ENCODE measurements at regions not wholly inside any gene's neighbourhood (a gene's known extent, or its start where the extent isn't known, plus 50 kb on each side); places are given as distances from the start of the nearest gene placed in this dataset.

DNA sequence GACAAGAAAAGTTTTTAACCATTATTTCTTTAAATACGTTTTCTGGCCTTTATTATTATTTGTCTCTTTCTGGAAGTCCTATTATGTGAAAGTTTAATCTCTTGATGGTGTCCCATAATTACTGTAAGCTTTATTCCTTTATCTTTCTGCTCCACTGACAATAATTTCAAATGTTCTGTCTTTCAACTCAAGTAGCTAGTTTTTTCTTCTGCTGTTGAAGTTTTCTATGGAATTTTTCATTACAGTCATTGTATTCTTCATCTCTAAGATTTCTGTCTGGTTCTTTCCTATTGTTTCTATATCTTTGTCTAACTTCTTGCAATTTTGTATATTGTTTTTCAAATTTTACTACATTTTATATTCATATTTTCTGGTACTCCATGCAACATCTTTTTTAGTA lies 173.6 kb upstream of the MGAT4C start:
- TF ChIP-seq, protein P1, sequence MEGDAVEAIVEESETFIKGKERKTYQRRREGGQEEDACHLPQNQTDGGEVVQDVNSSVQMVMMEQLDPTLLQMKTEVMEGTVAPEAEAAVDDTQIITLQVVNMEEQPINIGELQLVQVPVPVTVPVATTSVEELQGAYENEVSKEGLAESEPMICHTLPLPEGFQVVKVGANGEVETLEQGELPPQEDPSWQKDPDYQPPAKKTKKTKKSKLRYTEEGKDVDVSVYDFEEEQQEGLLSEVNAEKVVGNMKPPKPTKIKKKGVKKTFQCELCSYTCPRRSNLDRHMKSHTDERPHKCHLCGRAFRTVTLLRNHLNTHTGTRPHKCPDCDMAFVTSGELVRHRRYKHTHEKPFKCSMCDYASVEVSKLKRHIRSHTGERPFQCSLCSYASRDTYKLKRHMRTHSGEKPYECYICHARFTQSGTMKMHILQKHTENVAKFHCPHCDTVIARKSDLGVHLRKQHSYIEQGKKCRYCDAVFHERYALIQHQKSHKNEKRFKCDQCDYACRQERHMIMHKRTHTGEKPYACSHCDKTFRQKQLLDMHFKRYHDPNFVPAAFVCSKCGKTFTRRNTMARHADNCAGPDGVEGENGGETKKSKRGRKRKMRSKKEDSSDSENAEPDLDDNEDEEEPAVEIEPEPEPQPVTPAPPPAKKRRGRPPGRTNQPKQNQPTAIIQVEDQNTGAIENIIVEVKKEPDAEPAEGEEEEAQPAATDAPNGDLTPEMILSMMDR (IDR thresholded peaks at IDR 0.05; ENCODE audit: insufficient read depth, low read depth, low read length) = no peak
- H4K20me1 ChIP-seq (ENCODE audit: insufficient read depth, low read length) = no peaks in the 10 kb centered on the region
- H2AFZ ChIP-seq (ENCODE audit: low read depth, low read length) = no peak overlapping the region
- H3K4me1 ChIP-seq (ENCODE audit: insufficient read depth, low read length) = no peaks in the 10 kb centered on the region
- H3K36me3 ChIP-seq (ENCODE audit: insufficient read depth, low read length) = no peaks in the 10 kb centered on the region
- H3K4me3 Mint-ChIP-seq (ENCODE audit: unreplicated experiment) = no peak overlapping the region
- FAIRE-seq = no peak
- no peaks in the 10 kb centered on the region for H3K4me1 Mint-ChIP-seq (ENCODE audit: low read depth, unreplicated experiment)
- no peak overlapping the region for H3K4me3 ChIP-seq (ENCODE audit: insufficient read depth, low read depth, low read length)
- no peak overlapping the region for H3K9ac ChIP-seq (ENCODE audit: low read length)
- H3K27me3 Mint-ChIP-seq (ENCODE audit: low read depth, unreplicated experiment) = no peaks in the 10 kb centered on the region
- peaks cover 15% of the 10 kb centered on the region for H3K9me3 Mint-ChIP-seq (ENCODE audit: unreplicated experiment)
- H3K27me3 ChIP-seq (ENCODE audit: insufficient read depth, low read length) = no peaks in the 10 kb centered on the region
- H3K4me2 ChIP-seq (ENCODE audit: low read length) = no peak overlapping the region
- H3K27ac ChIP-seq (ENCODE audit: low read depth, low read length) = no peak overlapping the region
- H3K27ac Mint-ChIP-seq (ENCODE audit: unreplicated experiment) = no peak overlapping the region
- H3K36me3 Mint-ChIP-seq (ENCODE audit: low read depth, unreplicated experiment) = no peaks in the 10 kb centered on the region
- no peak for DNase-seq (ENCODE audit: low read depth)
- no peaks in the 10 kb centered on the region for H3K79me2 ChIP-seq (ENCODE audit: insufficient read depth, low read length)
- no peaks in the 10 kb centered on the region for H3K9me3 ChIP-seq (ENCODE audit: insufficient read depth, low read depth, low read length)

DNA sequence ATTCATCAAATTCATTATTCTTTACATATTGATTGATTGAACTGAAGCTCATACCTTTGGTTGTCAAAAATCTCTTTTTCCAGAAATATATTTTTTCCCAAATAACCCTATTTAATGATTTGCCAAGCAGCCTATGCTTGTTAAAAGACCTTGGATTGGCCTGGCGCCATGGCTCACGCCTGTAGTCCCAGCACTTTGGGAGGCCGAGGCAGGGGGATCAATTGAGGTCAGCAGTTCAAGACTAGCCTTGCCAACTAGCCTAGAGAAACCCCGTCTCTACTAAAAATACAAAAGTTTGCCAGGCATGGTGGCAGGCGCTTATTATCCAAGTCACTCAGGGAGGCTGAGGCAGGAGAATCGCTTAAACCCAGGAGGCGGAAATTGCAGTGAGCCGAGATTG lies 165.1 kb upstream of the MGAT4C start:
- no peak overlapping the region for H2AFZ ChIP-seq (ENCODE audit: low read depth, low read length)
- no peaks in the 10 kb centered on the region for H3K79me2 ChIP-seq (ENCODE audit: insufficient read depth, low read length)
- H3K27me3 ChIP-seq (ENCODE audit: insufficient read depth, low read length) = no peaks in the 10 kb centered on the region
- no peak overlapping the region for H3K27ac Mint-ChIP-seq (ENCODE audit: unreplicated experiment)
- no peaks in the 10 kb centered on the region for H3K9me3 ChIP-seq (ENCODE audit: insufficient read depth, low read depth, low read length)
- no peak overlapping the region for H3K4me3 Mint-ChIP-seq (ENCODE audit: unreplicated experiment)
- H3K36me3 ChIP-seq (ENCODE audit: insufficient read depth, low read length) = no peaks in the 10 kb centered on the region
- DNase-seq (ENCODE audit: low read depth) = no peak
- FAIRE-seq = no peak
- no peak overlapping the region for H3K4me3 ChIP-seq (ENCODE audit: insufficient read depth, low read depth, low read length)
- H3K27me3 Mint-ChIP-seq (ENCODE audit: low read depth, unreplicated experiment) = no peaks in the 10 kb centered on the region
- H3K4me1 Mint-ChIP-seq (ENCODE audit: low read depth, unreplicated experiment) = no peaks in the 10 kb centered on the region
- no peaks in the 10 kb centered on the region for H4K20me1 ChIP-seq (ENCODE audit: insufficient read depth, low read length)
- H3K4me2 ChIP-seq (ENCODE audit: low read length) = no peak overlapping the region
- H3K27ac ChIP-seq (ENCODE audit: low read depth, low read length) = no peak overlapping the region
- no peaks in the 10 kb centered on the region for H3K9me3 Mint-ChIP-seq (ENCODE audit: unreplicated experiment)
- H3K4me1 ChIP-seq (ENCODE audit: insufficient read depth, low read length) = no peaks in the 10 kb centered on the region
- TF ChIP-seq, protein P1 (IDR thresholded peaks at IDR 0.05; ENCODE audit: insufficient read depth, low read depth, low read length) = no peak
- TF ChIP-seq EZH2 (IDR thresholded peaks at IDR 0.05; ENCODE audit: insufficient read depth, low read length) = no peak
- no peaks in the 10 kb centered on the region for H3K36me3 Mint-ChIP-seq (ENCODE audit: low read depth, unreplicated experiment)
- H3K9ac ChIP-seq (ENCODE audit: low read length) = no peak overlapping the region

DNA sequence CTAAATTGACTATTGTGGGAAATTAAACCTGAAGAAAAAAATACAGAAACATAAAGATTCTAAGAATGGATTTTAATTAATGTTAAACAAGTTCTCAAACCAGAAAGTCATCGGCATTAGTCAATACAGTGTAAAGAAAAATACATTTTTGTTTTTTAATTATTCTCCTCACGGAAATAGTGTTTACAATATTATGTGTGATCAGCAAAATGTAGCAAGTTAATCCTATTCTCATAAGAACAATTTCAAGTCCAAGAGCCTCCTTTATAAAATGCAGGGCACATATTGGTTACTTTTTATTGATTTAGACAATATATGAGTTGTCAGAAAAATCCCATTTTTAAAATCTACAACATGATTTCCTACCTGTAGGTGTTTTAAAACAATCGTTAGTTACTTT lies 158.0 kb upstream of the MGAT4C start:
- H3K27ac ChIP-seq (ENCODE audit: low read depth, low read length) = no peak overlapping the region
- no peak for FAIRE-seq
- H3K27me3 ChIP-seq (ENCODE audit: insufficient read depth, low read length) = no peaks in the 10 kb centered on the region
- no peak overlapping the region for H3K4me3 Mint-ChIP-seq (ENCODE audit: unreplicated experiment)
- H4K20me1 ChIP-seq (ENCODE audit: insufficient read depth, low read length) = no peaks in the 10 kb centered on the region
- H3K36me3 Mint-ChIP-seq (ENCODE audit: low read depth, unreplicated experiment) = peaks cover 4% of the 10 kb centered on the region
- no peak overlapping the region for H2AFZ ChIP-seq (ENCODE audit: low read depth, low read length)
- no peak for TF ChIP-seq EZH2 (IDR thresholded peaks at IDR 0.05; ENCODE audit: insufficient read depth, low read length)
- TF ChIP-seq, protein P1 (IDR thresholded peaks at IDR 0.05; ENCODE audit: insufficient read depth, low read depth, low read length) = no peak
- no peak overlapping the region for H3K4me2 ChIP-seq (ENCODE audit: low read length)
- H3K79me2 ChIP-seq (ENCODE audit: insufficient read depth, low read length) = no peaks in the 10 kb centered on the region
- no peak overlapping the region for H3K9ac ChIP-seq (ENCODE audit: low read length)
- no peaks in the 10 kb centered on the region for H3K27me3 Mint-ChIP-seq (ENCODE audit: low read depth, unreplicated experiment)
- H3K27ac Mint-ChIP-seq (ENCODE audit: unreplicated experiment) = no peak overlapping the region
- no peaks in the 10 kb centered on the region for H3K36me3 ChIP-seq (ENCODE audit: insufficient read depth, low read length)
- no peaks in the 10 kb centered on the region for H3K4me1 Mint-ChIP-seq (ENCODE audit: low read depth, unreplicated experiment)
- no peak overlapping the region for H3K4me3 ChIP-seq (ENCODE audit: insufficient read depth, low read depth, low read length)
- DNase-seq (ENCODE audit: low read depth) = no peak
- no peaks in the 10 kb centered on the region for H3K9me3 ChIP-seq (ENCODE audit: insufficient read depth, low read depth, low read length)
- peaks cover 8% of the 10 kb centered on the region for H3K9me3 Mint-ChIP-seq (ENCODE audit: unreplicated experiment)
- H3K4me1 ChIP-seq (ENCODE audit: insufficient read depth, low read length) = no peaks in the 10 kb centered on the region

Data from astrocyte (in vitro differentiated cells and primary cell).